ENCODE measurements at regions not wholly inside any gene's neighbourhood (a gene's known extent, or its start where the extent isn't known, plus 50 kb on each side); places are given as distances from the start of the nearest gene placed in this dataset.
"Not testable (repeated sequence)": the region's sequence is repeated elsewhere in the genome, so short reads cannot be mapped to it uniquely, and the experiment has no call there.

DNA sequence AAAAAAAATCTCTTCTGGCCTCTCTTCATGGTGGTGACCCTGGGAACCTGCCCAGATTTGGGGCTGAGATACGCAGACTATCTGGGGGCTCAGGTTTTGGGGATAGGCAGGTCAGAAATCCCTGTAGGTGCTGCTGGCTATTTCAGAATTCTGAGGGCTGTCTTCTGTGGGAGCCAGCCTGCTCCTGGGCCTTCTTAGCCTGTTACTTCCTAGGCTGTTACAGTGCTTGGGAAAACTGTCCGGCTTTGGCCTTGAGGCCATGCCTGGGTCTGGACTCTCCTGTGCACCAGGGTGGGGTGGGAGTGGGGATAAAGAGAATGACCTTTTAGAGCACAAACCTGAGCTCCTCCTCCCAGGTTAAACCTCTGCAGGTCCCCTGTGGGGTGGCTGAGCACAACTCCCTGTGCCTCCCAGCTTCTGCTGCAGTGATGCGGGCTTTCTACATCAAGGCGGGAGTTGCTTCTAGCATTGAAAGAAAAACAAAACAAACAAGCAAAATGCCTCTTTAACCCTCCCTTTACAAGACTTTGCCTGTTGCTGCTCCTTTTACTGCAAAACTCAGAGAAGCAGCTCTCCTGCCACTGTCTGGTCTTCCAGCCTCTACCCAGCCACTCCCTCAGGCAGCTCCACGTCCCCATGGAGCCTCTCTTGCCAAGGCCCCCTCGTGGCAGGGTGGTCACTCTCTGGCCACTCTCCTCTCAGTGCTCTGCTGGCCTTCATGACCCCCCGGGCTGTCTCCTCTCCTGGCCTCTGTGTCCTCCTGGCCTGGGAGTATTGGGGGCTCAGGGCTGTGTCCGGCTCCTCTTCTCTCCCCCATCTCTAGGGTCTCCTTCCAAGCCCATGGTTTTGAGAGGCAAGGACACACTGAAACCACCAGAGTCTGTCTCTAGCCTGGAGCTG lies 293.0 kb upstream of the HS6ST1 start:
- H3K4me1 ChIP-seq (ENCODE audit: insufficient read depth, low read length), result no peaks in the 10 kb centered on the region
- no peaks in the 10 kb centered on the region for H3K9me3 ChIP-seq (ENCODE audit: low read depth, low read length)
- no peaks in the 10 kb centered on the region for H3K27me3 ChIP-seq (ENCODE audit: insufficient read depth, low read length)
- H3K4me3 ChIP-seq (ENCODE audit: low read length), result no peak overlapping the region

DNA sequence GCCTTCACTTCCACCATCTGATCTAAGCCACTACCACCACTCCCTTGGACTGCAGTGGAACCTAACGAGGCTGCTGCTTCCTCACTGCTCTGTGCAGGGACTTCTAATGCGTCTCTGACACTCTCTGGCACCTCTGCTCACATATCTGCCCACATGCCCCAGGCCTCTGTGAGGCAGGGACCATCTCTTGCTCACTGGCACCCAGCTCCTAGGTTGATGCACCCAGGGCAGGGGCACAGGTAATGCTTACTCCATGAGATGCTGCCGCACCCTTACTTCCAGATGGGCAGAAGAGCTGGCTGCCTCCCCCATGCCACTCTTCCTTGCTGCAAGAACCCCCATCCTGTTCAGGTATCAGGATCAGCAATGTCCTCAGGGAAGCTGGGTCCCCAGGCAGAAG lies 294.0 kb upstream of the HS6ST1 start:
- H3K4me1 ChIP-seq (ENCODE audit: insufficient read depth, low read length), result no peaks in the 10 kb centered on the region
- no peaks in the 10 kb centered on the region for H3K27me3 ChIP-seq (ENCODE audit: insufficient read depth, low read length)
- no peaks in the 10 kb centered on the region for H3K9me3 ChIP-seq (ENCODE audit: low read depth, low read length)

DNA sequence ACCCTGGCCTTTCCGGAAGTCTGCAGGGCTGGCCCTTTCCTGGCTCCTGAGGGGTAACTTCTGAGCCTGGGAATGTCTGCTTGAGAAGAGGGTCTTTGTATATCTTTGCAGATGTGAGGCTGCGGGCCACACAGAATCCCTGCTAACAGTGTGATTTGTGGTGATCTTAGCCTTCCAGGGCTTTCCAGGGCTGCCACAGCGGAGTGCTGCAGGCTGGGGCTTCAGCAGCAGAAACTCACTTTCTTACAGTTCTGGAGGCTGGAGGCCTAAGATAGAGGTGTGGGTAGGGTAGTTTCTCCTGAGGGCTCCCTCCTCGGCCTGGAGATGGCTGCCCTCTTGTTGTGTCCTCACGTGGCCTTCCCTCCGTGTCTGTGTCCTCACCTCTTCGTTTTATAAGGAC lies 294.7 kb upstream of the HS6ST1 start:
- Histone ChIP-seq H3K9me3 (ENCODE audit: low read depth, low read length) (no peaks in the 10 kb centered on the region), H3K4me3 (ENCODE audit: low read length) (no peak overlapping the region), H3K27me3 (ENCODE audit: insufficient read depth, low read length) (no peaks in the 10 kb centered on the region), H3K4me1 (ENCODE audit: insufficient read depth, low read length) (no peaks in the 10 kb centered on the region)

More for the DNA sequence above, 294.0 kb upstream of the HS6ST1 start:
- no peak overlapping the region for H3K4me3 ChIP-seq (ENCODE audit: low read length)

DNA sequence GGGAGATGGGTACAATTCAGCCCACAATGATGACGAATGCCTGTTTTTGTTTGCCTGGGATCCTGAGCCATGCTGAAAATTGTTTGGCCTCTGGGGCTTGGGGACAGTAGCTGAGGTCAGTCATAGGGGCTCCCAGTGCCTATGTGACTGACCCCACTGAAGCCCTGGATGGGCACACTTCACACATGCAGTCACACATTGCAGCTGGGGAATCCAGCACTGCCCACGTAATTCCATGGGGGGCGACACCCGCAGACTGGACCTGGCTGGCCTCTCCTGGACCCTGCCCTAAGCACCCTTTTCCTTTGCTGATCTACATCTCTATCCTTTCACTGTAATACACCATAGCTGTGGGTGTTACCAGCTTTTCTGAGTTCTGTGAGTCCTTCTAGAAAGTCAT lies 295.2 kb upstream of the HS6ST1 start:
- no peaks in the 10 kb centered on the region for H3K4me1 ChIP-seq (ENCODE audit: insufficient read depth, low read length)
- no peaks in the 10 kb centered on the region for H3K9me3 ChIP-seq (ENCODE audit: low read depth, low read length)
- H3K27me3 ChIP-seq (ENCODE audit: insufficient read depth, low read length), result no peaks in the 10 kb centered on the region
- no peak overlapping the region for H3K4me3 ChIP-seq (ENCODE audit: low read length)

DNA sequence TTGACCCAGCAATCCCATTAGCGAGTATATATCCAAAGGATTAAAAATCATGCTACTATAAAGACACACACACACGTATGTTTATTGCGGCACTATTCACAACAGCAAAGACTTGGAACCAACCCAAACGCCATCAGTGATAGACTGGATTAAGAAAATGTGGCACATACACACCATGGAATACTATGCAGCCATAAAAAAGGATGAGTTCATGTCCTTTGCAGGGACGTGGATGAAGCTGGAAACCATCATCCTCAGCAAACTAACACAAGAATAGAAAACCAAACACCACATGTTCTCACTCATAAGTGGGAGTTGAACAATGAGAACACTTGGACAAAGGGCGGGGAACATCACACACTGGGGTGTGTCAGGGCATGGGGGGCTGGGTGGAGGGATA lies 296.2 kb upstream of the HS6ST1 start:
- H3K4me3 ChIP-seq (ENCODE audit: low read length); H3K9me3 ChIP-seq (ENCODE audit: low read depth, low read length); H3K27me3 ChIP-seq (ENCODE audit: insufficient read depth, low read length); H3K4me1 ChIP-seq (ENCODE audit: insufficient read depth, low read length): not testable (repeated sequence)

DNA sequence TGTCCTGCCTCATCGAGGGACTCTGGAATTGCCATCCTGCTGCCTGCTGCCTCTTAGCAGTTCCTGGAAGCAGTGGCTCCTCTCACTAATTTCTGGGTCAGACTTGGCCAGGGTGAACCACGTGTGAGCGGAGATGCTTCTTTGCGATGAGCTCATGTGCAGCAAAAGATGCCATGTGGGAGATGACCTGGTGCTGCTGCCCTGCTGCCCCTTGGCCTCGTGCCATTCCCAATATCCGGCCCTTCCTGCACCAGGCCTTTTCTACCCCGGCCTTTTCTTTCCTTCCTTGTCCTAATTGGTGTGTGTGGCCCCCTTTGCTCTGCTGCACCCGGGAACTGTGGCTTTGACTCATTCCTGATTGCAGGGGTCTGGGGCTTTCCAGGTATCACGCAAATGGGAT lies 296.9 kb upstream of the HS6ST1 start:
- H3K4me1 ChIP-seq (ENCODE audit: insufficient read depth, low read length), result no peaks in the 10 kb centered on the region
- no peaks in the 10 kb centered on the region for H3K9me3 ChIP-seq (ENCODE audit: low read depth, low read length)
- no peaks in the 10 kb centered on the region for H3K27me3 ChIP-seq (ENCODE audit: insufficient read depth, low read length)
- no peak overlapping the region for H3K4me3 ChIP-seq (ENCODE audit: low read length)

DNA sequence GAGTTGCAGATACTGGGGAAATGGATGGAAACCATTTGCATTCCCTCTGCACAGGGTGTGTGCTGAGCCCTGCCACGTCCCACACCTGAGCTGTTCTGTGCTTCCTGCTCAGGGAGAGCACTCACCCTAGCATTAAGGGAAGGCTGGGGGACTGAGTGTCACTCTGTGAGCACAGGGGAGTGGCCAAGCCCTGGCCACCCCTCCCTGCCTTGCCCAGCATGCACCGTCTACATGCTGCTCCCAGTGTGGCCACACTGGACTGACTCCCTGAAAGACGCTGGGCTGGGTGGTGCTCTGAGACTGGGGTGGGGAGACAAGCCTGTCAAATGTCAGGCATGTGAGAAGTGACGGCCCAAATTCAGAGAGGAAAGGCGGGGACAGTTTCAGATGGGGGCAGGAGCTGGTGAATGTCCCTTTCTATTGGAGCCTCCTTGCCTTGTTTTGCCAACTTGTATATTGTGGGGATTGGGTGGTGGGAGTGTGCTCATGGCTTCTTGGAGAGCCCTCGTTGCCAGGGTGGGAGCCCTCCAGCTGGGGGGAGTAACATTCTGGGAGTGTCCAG lies 298.4 kb upstream of the HS6ST1 start:
- H3K27me3 ChIP-seq (ENCODE audit: insufficient read depth, low read length), result no peaks in the 10 kb centered on the region
- no peaks in the 10 kb centered on the region for H3K9me3 ChIP-seq (ENCODE audit: low read depth, low read length)
- H3K4me1 ChIP-seq (ENCODE audit: insufficient read depth, low read length), result no peaks in the 10 kb centered on the region
- no peak overlapping the region for H3K4me3 ChIP-seq (ENCODE audit: low read length)

DNA sequence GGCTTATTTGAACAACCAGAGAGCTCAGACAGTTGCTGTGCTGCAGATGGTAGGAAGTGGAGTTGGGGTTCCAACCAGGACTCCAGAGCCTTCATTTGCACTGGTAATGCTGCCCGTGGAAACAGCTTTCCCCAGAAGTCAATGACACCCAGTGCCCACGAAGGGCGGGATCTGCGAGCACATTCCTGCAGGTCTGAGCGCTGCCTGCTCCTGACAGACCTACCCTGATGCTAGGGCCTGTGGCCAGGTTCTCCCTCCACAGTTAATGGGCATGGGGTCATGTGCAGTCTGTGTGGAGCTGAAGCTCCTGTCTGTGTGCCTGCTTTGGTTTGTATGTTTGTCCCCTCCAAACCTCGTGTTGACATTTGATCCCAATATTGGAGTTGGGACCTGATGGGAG lies 299.0 kb upstream of the HS6ST1 start:
- peaks cover 2% of the 10 kb centered on the region for H3K4me1 ChIP-seq (ENCODE audit: insufficient read depth, low read length)
- H3K27me3 ChIP-seq (ENCODE audit: insufficient read depth, low read length), result no peaks in the 10 kb centered on the region
- H3K4me3 ChIP-seq (ENCODE audit: low read length), result no peak overlapping the region
- H3K9me3 ChIP-seq (ENCODE audit: low read depth, low read length), result no peaks in the 10 kb centered on the region

DNA sequence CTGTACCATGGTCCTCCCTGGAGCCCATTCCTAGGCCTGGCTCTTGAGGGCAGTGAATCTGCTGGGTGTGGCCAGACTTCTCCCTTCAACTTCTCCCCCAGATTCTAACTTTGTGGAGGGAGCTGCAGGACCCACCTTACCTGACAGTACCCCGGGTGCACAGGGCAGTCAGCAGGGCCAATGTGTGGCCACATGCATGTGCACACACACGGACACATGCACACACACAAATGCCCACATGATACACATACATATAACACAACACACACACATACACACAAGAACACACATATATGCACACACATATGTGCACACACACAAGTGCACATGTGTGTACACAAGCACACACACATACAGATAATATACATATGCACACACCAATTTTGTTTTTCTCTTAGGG lies 300.0 kb upstream of the HS6ST1 start:
- H3K27me3 ChIP-seq (ENCODE audit: insufficient read depth, low read length), result no peaks in the 10 kb centered on the region
- H3K4me1 ChIP-seq (ENCODE audit: insufficient read depth, low read length), result peaks cover 9% of the 10 kb centered on the region
- H3K4me3 ChIP-seq (ENCODE audit: low read length), result no peak overlapping the region
- no peaks in the 10 kb centered on the region for H3K9me3 ChIP-seq (ENCODE audit: low read depth, low read length)

DNA sequence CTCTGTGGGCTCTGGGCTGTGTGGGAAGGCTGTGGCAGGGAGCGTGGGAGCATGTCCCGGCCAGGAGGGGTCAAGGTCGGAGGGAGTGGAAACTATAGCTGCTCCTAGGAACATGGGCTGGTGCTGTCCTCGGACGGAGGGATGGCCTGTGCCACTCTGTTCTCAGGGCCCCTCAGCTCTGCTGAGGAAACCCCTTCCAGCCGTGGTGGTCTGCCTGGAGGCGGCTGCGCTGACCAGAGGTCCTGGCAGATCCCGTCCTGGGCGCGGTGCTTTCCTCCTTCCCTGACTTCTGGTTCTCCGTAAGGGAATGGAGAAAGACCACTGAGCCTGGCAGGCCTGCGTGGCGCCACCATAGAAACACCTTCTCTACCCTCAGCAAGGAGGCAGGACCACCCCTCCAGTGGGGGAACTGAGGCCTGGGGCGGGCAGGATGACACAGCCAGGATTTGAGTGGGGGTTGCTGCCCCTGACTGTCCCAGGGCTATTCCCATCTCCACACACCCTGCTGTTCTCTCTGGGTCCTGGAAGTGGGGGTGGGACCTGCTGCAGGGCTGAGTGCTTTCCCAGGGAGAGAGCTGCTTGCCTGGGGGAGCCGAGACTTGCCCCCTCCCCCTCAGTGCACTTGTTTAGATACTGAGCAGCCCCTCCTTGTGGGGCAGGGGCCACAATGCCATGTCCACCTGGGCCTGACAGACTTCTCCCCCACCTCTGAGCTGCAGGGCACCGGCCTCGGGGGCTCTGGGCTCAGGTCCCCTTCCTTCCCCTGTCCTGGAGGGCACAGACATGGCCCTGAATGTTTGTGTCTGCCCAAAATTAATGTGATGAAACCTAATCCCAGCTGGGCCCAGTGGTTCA lies 301.0 kb upstream of the HS6ST1 start:
- Histone ChIP-seq H3K9me3 (ENCODE audit: low read depth, low read length) (no peaks in the 10 kb centered on the region), H3K4me1 (ENCODE audit: insufficient read depth, low read length) (peaks cover 16% of the 10 kb centered on the region), H3K27me3 (ENCODE audit: insufficient read depth, low read length) (no peaks in the 10 kb centered on the region), H3K4me3 (ENCODE audit: low read length) (no peak overlapping the region)

DNA sequence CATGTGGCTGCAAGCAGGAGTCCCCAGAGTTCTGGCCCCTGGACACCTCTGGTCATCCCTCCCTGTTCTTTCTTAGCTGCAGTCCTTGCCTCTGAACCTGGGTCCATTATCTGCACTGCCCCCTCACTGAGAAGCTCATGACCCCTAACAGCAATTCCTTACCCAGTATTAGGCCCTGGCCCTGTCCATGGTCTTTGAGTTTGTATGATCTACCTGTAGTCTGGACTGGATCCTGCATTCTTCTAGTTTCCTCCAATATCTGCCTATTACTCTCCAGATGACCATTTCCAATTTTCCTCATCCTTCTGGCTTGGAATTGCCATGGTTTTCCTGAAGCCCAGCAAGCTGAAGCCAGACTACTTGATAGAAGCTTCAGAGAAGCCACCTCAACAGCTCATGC lies 302.4 kb upstream of the HS6ST1 start:
- H3K27me3 ChIP-seq (ENCODE audit: insufficient read depth, low read length), result no peaks in the 10 kb centered on the region
- peaks cover 16% of the 10 kb centered on the region for H3K4me1 ChIP-seq (ENCODE audit: insufficient read depth, low read length)
- no peaks in the 10 kb centered on the region for H3K9me3 ChIP-seq (ENCODE audit: low read depth, low read length)
- H3K4me3 ChIP-seq (ENCODE audit: low read length), result no peak overlapping the region

DNA sequence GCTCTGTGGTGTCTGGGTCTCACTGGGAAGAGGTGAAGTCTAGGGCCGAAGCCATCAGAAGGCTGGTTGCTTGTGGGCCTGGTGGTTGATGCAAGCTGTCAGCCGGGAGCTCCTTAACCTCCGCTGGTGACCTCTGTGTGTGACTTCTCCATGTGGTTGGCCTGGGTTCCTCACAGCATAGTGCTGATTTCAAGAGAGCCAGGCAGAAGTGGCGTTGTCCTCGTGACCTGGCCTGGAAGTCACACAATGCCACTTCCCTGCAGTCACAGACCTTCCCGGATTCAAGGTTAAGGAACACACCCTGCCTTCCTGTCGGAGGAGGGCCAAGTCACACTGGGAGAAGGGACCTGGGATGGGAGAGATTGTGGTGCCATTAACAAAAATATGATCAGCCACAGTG lies 303.7 kb upstream of the HS6ST1 start:
- Histone ChIP-seq H3K4me3 (ENCODE audit: low read length) (no peak overlapping the region), H3K27me3 (ENCODE audit: insufficient read depth, low read length) (no peaks in the 10 kb centered on the region), H3K4me1 (ENCODE audit: insufficient read depth, low read length) (peaks cover 16% of the 10 kb centered on the region), H3K9me3 (ENCODE audit: low read depth, low read length) (no peaks in the 10 kb centered on the region)

DNA sequence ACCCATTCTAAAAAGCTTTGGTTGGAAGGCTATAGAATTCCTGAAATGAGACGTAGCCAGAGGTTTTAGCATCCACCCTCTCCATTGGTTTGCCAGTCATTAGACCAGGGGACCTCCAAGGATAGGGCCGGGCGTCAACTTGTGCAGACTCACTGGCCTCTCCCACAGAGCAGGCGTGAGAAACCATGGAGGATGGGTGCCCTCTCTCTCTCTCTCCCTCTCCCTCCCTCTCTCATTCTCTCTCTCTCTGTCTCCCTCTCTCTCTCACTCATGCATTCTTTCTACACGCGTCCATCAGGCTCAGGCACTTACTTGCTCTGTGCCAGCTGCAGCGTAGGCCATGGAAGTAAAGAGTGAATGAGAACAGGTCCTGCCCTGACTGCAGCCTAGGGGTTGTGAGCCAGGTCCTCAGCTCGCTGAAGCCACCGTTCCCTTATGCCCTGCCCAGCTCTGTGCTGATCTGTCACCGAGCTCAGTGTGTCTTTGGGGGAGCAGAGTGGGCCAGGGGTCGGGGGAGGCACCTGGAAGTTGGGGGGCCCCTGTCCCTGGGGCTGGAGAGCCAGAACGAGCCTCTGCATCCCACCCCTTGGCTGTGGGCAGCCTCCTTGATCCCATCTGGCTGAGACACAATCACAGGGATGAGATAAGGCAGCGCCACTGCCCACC lies 304.4 kb upstream of the HS6ST1 start:
- Histone ChIP-seq H3K27me3 (ENCODE audit: insufficient read depth, low read length) (no peaks in the 10 kb centered on the region), H3K9me3 (ENCODE audit: low read depth, low read length) (no peaks in the 10 kb centered on the region), H3K4me1 (ENCODE audit: insufficient read depth, low read length) (peaks cover 16% of the 10 kb centered on the region), H3K4me3 (ENCODE audit: low read length) (no peak overlapping the region)

DNA sequence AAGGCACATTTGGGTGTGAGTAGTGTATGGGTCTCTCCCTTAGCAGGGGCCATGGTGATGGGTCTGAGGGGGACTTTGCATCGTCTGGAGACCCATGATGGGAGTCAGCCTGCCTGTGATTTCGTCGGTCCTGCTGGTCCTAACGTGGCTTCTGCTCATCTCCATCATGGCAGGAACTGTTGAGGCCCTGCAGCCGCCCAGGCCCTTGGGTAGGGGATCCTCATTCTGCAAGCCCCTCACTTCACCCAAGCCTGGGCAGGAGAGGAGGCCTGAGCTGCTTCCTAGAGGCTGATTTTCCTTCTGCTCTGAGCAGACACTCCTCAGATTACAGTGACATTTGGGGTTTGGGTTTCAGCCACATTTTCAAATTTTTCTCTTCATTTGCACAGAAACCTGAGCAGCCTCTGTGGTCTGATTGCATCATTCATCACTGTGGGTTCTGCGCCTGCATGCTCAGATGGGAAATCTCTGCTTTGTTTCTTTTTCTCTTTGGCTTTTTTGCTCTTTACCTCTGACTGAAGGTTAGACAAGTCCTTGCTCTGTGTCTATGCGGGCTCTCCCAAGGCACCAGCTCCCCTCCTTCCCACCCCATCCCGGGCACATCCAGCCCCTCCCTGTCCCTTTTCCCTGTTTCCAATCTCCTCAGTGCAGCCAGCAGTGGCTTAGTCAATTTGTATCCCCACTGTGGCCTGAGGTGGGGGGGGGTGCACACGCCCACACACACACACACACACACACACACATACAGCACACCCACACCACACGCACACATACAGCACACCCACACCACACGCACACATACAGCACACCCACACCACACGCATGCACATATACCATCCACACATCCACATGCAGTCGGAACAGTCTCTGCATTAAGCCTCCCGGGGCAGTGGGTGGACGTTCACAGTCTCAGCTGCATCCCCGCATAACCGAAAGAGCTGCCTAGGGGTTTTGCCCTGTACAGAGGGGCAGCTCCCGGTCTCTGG lies 305.4 kb upstream of the HS6ST1 start:
- no peak overlapping the region for H3K4me3 ChIP-seq (ENCODE audit: low read length)
- H3K27me3 ChIP-seq (ENCODE audit: insufficient read depth, low read length), result no peaks in the 10 kb centered on the region
- peaks cover 16% of the 10 kb centered on the region for H3K4me1 ChIP-seq (ENCODE audit: insufficient read depth, low read length)
- H3K9me3 ChIP-seq (ENCODE audit: low read depth, low read length), result no peaks in the 10 kb centered on the region

Measured in mononuclear cell (primary cell).